Stimulated activated naive CD8-positive, alpha-beta T cell treated with anti-CD3 and anti-CD28 coated beads, Interleukin-15, Interleukin-2, amounts not matched to agents 100 ng/mL and 50 ng/mL, for 24 hours (primary cell): ENCODE measurements at regions not wholly inside any gene's neighbourhood (a gene's known extent, or its start where the extent isn't known, plus 50 kb on each side); places are given as distances from the start of the nearest gene placed in this dataset.

Source experiments
- H3K27ac Mint-ChIP-seq: one replicate; pipeline ENCODE4 v1.8.0; 2021; ENCODE audit warnings: mild to moderate bottlenecking, mixed read lengths
- H3K27me3 Mint-ChIP-seq: one replicate; pipeline ENCODE4 v1.8.0; 2021; ENCODE audit warnings: mixed read lengths
- H3K36me3 Mint-ChIP-seq: one replicate; pipeline ENCODE4 v1.8.0; 2021; ENCODE audit warnings: low read depth, mixed read lengths
- H3K4me1 Mint-ChIP-seq: one replicate; pipeline ENCODE4 v1.8.0; 2021; ENCODE audit warnings: low read depth, mixed read lengths
- H3K4me3 Mint-ChIP-seq: one replicate; pipeline ENCODE4 v1.8.0; 2021; ENCODE audit warnings: mild to moderate bottlenecking, mixed read lengths
- H3K9me3 Mint-ChIP-seq: one replicate; pipeline ENCODE4 v1.8.0; 2021; ENCODE audit warnings: mixed read lengths

DNA sequence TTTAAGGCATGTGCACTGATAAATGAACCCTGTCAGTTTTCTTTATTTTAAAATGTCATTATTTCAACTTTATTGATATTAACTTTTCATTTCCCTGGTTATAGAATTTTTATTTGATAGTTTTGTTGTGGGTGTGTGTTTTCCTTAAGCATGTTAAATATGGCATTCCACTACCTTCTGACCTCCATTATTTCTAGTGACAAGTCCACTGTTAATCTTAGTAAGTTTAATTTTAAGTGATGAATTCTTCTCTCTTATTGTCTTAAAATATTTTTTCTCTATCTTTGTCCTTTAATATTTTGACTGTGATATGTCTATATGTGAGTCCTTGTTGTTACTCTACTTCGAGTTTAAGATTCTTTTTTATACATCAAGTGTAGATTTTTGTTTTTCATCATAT is 685.7 kb downstream of the GALR1 start:
- Mint-ChIP-seq H3K27ac (no peak overlapping the region), H3K4me3 (no peak overlapping the region), H3K27me3 (no peaks in the 10 kb centered on the region), H3K4me1 (no peaks in the 10 kb centered on the region), H3K36me3 (no peaks in the 10 kb centered on the region), H3K9me3 (peaks cover 9% of the 10 kb centered on the region)

GRCh38 chr18:77940566-77940965 is 690.9 kb downstream of the GALR1 start:
- Mint-ChIP-seq H3K27me3 (peaks cover 5% of the 10 kb centered on the region), H3K27ac (no peak overlapping the region), H3K36me3 (no peaks in the 10 kb centered on the region), H3K9me3 (peaks cover 3% of the 10 kb centered on the region), H3K4me1 (no peaks in the 10 kb centered on the region), H3K4me3 (no peak overlapping the region)

- H3K27me3 Mint-ChIP-seq: peaks cover 5% of the 10 kb centered on the region
- no peaks in the 10 kb centered on the region for H3K4me1 Mint-ChIP-seq
- no peak overlapping the region for H3K27ac Mint-ChIP-seq
- no peak overlapping the region for H3K4me3 Mint-ChIP-seq
- no peaks in the 10 kb centered on the region for H3K9me3 Mint-ChIP-seq
- H3K36me3 Mint-ChIP-seq: no peaks in the 10 kb centered on the region
Measured at GRCh38 chr18:77944533-77944932, 694.9 kb downstream of the GALR1 start.

GRCh38 chr18:77948567-77948966 is 698.9 kb downstream of the GALR1 start:
- Mint-ChIP-seq H3K4me1 (no peaks in the 10 kb centered on the region), H3K36me3 (no peaks in the 10 kb centered on the region), H3K4me3 (no peak overlapping the region), H3K27ac (no peak overlapping the region), H3K27me3 (no peaks in the 10 kb centered on the region), H3K9me3 (peaks cover 9% of the 10 kb centered on the region)

DNA sequence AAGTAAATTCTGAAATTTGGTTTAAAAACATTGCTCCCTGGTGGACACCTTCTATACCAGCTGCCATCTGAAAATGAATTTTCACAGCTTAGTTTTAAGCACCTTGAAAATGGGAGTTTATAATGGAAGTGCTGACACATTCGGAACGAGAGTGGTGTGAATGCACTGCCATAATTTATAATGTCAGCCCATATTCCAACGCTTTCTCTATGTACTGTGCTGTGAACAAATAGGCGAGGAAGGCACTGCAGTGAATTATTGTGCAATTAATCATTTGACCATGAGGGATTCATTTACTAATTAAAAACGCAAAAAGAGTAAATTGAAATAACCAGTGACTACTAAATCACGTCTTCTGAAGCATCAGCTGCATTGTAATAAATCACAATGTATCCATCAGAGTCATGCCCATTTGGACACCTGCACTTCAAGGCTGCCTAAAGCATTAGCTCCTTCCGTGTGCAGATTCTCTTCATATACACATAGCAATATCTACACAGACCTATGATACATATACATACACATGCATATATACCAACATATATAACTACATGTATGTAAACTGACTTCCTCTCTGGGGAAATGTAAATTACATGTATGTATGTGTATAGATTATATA is 699.8 kb downstream of the GALR1 start:
- no peak overlapping the region for H3K4me3 Mint-ChIP-seq
- H3K27ac Mint-ChIP-seq: no peak overlapping the region
- no peaks in the 10 kb centered on the region for H3K4me1 Mint-ChIP-seq
- no peaks in the 10 kb centered on the region for H3K27me3 Mint-ChIP-seq
- peaks cover 12% of the 10 kb centered on the region for H3K9me3 Mint-ChIP-seq
- H3K36me3 Mint-ChIP-seq: no peaks in the 10 kb centered on the region

DNA sequence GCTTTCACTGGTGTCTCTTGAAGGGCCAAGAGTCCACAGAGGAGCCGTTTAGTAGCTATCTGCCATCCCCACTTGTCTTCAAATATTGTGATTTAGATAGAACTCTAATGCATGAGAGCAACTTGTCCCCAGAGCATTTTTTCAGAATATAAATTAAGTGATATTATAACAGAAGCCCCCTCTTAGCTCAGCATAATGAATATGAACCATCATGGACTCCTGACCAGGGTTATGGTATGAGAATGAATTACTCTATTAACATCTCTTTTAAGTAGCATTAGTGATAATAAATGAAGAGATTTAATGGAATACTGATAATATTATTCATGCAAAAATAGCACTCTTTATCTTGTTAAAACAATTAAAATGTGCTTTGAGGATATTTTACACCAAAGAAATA is 709.6 kb downstream of the GALR1 start:
- Mint-ChIP-seq H3K36me3 (no peaks in the 10 kb centered on the region), H3K27ac (no peak overlapping the region), H3K27me3 (peaks cover 3% of the 10 kb centered on the region), H3K4me1 (no peaks in the 10 kb centered on the region), H3K9me3 (peaks cover 10% of the 10 kb centered on the region), H3K4me3 (no peak overlapping the region)

- Mint-ChIP-seq H3K36me3 (no peaks in the 10 kb centered on the region), H3K27me3 (peaks cover 3% of the 10 kb centered on the region)
Measured at GRCh38 chr18:77960791-77961410, 711.3 kb downstream of the GALR1 start.

DNA sequence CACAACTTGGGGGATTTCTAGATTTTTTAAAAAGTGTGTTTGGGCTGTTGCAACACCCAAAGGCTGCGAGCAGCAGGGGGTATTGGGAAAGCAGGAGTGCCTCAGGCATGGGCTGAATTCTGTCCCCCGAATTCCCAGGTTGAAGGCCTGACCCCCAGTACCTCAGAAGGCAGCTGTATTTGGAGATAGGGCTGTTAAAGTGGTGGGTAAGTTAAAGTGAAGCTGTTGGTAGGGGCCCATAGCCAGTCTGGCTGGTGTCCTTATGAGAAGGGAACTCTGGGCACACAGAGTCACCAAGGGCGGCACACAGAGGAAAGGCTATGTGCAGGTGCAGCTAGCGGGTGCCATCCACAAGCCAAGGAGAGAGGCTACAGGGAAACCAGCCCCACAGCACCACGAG is 717.4 kb downstream of the GALR1 start:
- no peaks in the 10 kb centered on the region for H3K9me3 Mint-ChIP-seq
- H3K36me3 Mint-ChIP-seq: no peaks in the 10 kb centered on the region
- no peaks in the 10 kb centered on the region for H3K4me1 Mint-ChIP-seq
- H3K27me3 Mint-ChIP-seq: no peaks in the 10 kb centered on the region
- no peak overlapping the region for H3K4me3 Mint-ChIP-seq
- H3K27ac Mint-ChIP-seq: no peak overlapping the region

More at GRCh38 chr18:77960791-77961410, 711.3 kb downstream of the GALR1 start:
- Mint-ChIP-seq H3K27ac (no peak overlapping the region), H3K9me3 (peaks cover 10% of the 10 kb centered on the region), H3K4me3 (no peak overlapping the region), H3K4me1 (no peaks in the 10 kb centered on the region)

GRCh38 chr18:77967791-77968190 is 718.1 kb downstream of the GALR1 start:
- no peak overlapping the region for H3K27ac Mint-ChIP-seq
- H3K27me3 Mint-ChIP-seq: no peaks in the 10 kb centered on the region
- no peak overlapping the region for H3K4me3 Mint-ChIP-seq
- H3K36me3 Mint-ChIP-seq: no peaks in the 10 kb centered on the region
- H3K9me3 Mint-ChIP-seq: no peaks in the 10 kb centered on the region
- H3K4me1 Mint-ChIP-seq: no peaks in the 10 kb centered on the region

GRCh38 chr18:77969972-77970371 is 720.3 kb downstream of the GALR1 start:
- Mint-ChIP-seq H3K4me1 (no peaks in the 10 kb centered on the region), H3K27ac (no peak overlapping the region), H3K27me3 (no peaks in the 10 kb centered on the region), H3K4me3 (no peak overlapping the region), H3K36me3 (no peaks in the 10 kb centered on the region), H3K9me3 (no peaks in the 10 kb centered on the region)

DNA sequence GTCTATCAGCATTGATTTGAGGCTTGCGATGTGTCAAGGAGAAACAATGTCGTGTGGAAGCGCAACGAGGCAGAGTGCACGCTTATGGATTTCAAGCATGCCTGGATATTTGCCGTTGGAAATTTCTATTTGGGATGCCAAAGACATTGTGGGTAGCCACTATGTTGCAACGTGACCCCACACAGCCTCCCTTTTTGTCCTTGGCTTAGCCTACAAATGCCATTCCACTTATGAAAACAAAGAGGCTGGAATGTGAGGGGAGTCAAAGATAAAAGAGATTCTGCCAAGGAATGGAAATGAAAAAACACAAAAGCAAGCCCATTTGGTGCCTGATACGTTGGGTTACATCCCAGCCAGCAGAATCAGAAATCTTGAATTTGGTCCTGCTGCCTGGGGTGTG is 721.2 kb downstream of the GALR1 start:
- Mint-ChIP-seq H3K27me3 (no peaks in the 10 kb centered on the region), H3K9me3 (no peaks in the 10 kb centered on the region), H3K36me3 (no peaks in the 10 kb centered on the region), H3K4me1 (no peaks in the 10 kb centered on the region), H3K4me3 (no peak overlapping the region), H3K27ac (no peak overlapping the region)

DNA sequence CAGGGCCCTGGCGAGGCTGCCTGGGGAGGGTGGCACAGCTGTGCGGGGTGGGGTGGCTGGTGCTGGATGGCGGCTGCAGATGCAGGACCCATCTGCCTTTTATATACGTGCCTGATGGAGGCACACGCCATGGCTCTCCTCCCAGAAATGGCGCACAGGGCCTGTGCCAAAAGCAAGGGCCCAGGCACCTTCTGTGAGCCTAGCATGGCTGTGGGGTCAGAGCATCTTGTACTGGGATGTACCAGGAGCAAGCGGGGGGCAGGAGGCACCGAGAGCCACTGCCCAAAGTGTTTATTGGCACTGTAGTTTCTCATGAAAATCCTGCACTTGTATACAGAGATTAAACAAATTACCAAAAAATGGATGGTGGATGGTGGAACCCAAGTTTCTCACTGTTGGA is 724.1 kb downstream of the GALR1 start:
- Mint-ChIP-seq H3K36me3 (no peaks in the 10 kb centered on the region), H3K27me3 (no peaks in the 10 kb centered on the region), H3K9me3 (peaks cover 4% of the 10 kb centered on the region), H3K4me1 (no peaks in the 10 kb centered on the region), H3K27ac (no peak overlapping the region), H3K4me3 (no peak overlapping the region)

DNA sequence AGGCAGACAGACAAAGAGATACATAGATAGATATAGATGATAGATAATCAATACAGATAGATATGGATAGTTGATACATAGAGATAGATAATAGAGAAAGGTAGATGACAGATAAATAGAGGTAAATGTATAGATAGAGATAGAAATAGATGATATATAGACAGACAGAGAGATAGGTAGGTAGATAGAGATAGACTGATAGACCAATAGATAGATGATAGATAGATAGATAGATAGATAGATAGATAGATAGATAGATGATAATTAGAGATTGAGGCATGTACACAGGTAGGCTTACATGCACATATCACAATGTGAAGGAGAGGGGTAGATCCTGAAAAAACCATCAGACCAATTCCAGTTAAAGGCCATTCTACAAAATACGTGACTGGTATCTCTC is 724.7 kb downstream of the GALR1 start:
- Mint-ChIP-seq H3K36me3 (no peaks in the 10 kb centered on the region), H3K4me1 (no peaks in the 10 kb centered on the region), H3K4me3 (no peak overlapping the region), H3K27me3 (no peaks in the 10 kb centered on the region), H3K27ac (no peak overlapping the region), H3K9me3 (peaks cover 4% of the 10 kb centered on the region)

GRCh38 chr18:77977331-77977730 is 727.7 kb downstream of the GALR1 start:
- Mint-ChIP-seq H3K27me3 (peaks cover 3% of the 10 kb centered on the region), H3K27ac (no peak overlapping the region), H3K9me3 (peaks cover 4% of the 10 kb centered on the region), H3K4me3 (no peak overlapping the region), H3K36me3 (no peaks in the 10 kb centered on the region), H3K4me1 (no peaks in the 10 kb centered on the region)

DNA sequence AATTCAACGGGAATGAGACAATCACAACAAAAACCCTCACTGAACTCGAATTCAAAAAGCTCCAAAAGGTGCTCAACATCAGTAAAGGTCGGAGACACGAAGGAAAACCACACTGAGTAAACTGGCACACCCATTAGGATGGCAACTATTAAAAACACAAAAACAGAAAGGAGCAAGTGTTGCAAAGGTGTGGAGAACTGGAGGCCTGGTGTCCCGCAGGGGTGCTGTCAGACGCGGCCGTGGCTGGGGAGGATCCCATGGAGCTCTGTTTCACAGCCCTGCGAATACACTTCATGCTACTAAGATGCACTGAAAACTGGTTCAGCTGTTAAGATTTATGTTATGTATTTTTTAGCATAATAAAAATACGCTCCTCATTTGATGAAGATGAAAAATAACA is 730.6 kb downstream of the GALR1 start:
- Mint-ChIP-seq H3K27me3 (peaks cover 3% of the 10 kb centered on the region), H3K9me3 (peaks cover 4% of the 10 kb centered on the region), H3K27ac (no peak overlapping the region), H3K4me3 (no peak overlapping the region), H3K4me1 (no peaks in the 10 kb centered on the region), H3K36me3 (no peaks in the 10 kb centered on the region)

GRCh38 chr18:77981874-77982273 is 732.2 kb downstream of the GALR1 start:
- peaks cover 3% of the 10 kb centered on the region for H3K27me3 Mint-ChIP-seq
- H3K4me3 Mint-ChIP-seq: no peak overlapping the region
- H3K36me3 Mint-ChIP-seq: no peaks in the 10 kb centered on the region
- no peaks in the 10 kb centered on the region for H3K4me1 Mint-ChIP-seq
- no peaks in the 10 kb centered on the region for H3K9me3 Mint-ChIP-seq
- H3K27ac Mint-ChIP-seq: no peak overlapping the region
